NCI-H748 (cell line): ENCODE measurements at regions not wholly inside any gene's neighbourhood (a gene's known extent, or its start where the extent isn't known, plus 50 kb on each side); places are given as distances from the start of the nearest gene placed in this dataset.
"Not testable (repeated sequence)": the region's sequence is repeated elsewhere in the genome, so short reads cannot be mapped to it uniquely, and the experiment has no call there.

Experiments
- DNase-seq: peaks from one replicate; lab custom pipeline; 2025; ENCODE audit not compliant: unreplicated experiment; lab: John Stamatoyannopoulos, UW

DNA sequence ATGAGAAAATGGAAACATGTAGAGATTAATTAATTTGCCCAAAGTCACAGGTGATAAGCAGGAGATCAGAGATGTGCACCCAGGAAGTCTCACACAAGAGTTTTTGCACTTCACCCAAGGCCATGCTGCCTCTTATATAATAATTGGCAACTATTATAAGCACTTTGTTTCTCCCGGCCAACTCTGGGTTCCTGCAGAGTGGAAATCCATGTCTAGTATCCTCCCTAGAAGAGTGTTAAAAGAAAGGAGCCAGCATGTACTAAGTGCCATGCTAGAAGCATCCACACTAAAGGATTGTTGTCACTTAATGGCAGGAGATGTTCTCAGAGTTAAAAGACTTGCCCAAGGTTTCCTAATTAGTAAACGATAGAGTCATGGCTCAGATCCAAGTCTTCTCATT, 470.3 kb downstream of the OMA1 start:
- no peak for DNase-seq

DNA sequence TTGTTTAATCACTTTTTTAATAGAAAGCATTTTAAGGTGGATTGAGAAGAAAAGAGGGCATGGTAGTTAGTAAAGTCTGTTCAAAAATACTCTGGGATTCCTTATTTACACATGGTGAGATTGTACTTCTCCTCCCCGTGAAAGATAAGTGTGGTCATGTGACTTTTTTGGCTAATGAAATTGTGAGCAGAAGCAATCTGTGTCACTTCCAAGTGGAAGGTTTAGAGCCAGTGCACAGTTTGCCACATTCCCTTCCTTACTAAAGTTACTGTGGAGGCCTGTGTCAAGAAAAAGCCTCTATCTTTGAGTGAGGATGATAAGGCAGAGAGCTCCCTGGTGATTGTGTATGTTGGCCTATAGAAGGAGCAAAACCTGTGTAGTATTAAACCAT, 471.3 kb downstream of the OMA1 start:
- DNase-seq: no peak

DNA sequence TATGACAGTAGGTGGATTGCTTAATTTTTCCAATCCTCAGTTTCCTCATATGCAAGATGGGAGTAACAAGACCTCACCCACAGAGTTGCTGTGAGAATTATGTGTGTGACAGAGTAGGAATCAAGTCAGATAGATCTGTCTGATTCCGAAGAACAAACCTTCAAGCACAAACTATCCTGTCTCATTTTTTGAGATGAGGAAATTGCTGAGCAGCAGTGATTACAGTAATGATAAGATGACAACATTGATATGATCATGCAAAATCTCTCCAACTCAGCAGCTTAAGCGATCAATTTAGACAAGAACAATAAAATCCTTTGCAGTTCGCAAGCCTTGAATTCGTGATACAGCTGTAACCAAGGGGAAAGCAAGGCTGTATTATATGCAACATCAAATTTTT, 474.1 kb downstream of the OMA1 start:
- DNase-seq: no peak

DNA sequence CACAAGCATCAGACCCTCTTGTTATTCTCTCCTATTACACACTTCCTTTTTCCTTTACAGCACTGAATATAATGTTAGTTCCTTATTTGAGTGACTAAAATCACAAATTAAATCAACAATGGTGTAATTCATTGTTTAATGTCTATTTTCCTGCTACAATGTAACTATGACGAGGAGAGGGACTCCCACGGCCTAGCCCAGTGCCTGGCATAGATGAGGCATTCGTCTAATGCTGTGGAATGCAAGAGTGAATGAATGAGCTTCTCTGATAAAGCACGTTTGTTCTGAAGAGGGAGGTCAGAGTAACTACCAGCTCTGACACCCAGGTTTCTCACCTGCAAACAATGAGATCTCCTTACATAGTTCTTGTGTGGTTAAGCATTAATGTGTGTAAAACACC, 479.4 kb downstream of the OMA1 start:
- DNase-seq: no peak

DNA sequence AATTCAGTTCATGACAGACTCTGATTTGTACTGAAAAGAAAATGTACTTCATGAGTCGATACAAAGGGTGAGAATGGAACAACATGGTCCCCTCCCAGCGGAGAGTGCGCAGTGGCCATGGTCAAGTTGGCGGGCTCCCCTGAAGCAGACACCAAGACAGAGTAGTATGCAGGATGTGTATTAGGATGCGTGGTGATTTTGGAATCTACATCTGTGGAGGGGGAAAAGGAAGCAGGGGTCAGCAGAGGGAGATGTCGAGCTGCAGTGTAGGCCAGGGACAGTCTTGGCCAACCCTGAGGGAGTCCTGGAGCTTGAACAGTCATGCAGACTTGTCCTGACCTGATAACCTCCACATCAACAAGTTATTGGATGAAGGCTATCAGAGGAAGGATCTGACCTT, 481.0 kb downstream of the OMA1 start:
- DNase-seq: peak; percentile 32

DNA sequence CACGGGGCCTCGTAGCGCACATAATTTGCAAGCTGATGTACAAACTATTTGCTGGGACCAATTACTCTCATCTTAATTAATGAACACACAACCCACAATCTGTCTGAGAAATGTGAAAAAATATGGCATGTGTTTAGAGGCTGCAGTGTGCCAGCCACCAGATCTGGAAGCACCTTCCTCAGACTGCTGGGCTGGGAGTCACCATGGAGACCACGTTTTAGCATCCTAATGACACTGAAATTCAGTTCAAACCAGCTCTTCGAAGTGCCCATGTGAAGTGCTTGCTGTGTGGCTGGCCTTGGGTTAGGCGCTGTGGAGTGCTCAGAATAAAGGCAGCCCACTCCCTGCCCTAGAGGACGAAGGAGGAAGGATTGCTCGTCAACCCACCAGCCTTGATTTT, 482.4 kb downstream of the OMA1 start:
- peak; percentile 48 for DNase-seq

DNA sequence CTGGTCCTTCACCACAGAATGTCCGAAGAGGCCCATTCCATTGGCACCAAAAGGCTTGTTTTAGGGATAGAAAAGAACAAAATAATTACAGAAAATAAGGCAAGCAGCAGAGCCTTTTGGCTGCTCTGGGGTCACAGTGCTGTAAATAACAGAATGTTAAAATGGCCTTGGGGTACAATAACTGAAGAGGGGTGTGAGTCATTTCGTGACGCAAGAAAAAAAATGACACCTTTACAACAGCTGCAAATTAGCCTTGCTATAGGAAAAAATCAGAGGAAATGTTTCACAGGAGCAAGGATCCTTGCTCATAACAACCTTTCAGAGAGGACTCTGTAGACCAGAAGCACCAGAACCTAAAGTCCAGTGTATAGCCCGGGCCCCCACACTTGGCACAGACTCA, 483.4 kb downstream of the OMA1 start:
- no peak for DNase-seq

DNA sequence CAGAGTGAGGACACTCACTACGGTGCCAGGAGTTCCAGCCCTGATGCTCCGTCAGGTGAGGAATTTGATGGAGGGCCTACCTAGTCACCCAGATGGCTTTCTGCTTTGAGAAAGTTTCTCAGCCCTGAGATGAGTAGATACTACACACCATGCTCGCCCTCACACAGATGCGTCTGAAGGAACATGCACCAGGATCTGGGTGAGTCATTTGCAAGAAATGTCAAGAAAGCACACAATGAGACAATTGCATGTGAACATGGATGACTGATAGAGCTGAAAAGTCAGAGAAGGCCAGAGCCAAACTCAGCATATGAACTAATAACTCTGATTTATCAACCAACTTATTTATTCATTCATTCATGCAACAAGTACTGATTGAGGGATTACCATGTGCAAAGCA, 483.9 kb downstream of the OMA1 start:
- no peak for DNase-seq

DNA sequence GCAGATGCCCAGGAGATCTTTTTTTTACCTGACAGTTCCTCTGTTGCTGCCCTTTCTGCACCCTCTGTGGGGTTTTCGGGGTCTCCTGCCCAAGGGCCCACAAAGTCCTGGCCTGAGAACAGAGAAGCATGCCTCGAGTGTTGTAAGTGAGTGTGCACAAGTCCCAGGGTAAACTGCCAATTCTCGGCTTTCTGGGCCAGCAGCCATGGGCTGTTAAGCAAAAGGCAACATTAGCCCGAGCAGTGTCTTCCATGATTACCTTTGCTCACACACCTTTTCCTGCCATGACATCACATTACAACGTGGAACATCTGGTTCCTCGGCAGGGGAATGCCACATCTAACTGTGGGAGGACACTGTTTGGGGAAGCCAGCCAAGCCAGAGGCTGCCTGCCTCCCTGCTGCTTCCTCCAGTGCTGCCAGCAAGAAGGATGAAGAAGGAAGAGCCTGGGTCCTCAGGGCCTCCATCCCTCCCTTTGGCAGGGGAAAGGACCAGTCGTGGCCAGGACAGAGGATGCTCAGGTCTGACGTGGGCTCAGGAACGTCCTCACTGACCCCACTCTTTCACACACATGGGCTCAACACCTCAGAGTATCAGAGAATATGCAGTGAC, 485.9 kb downstream of the OMA1 start:
- no peak for DNase-seq

DNA sequence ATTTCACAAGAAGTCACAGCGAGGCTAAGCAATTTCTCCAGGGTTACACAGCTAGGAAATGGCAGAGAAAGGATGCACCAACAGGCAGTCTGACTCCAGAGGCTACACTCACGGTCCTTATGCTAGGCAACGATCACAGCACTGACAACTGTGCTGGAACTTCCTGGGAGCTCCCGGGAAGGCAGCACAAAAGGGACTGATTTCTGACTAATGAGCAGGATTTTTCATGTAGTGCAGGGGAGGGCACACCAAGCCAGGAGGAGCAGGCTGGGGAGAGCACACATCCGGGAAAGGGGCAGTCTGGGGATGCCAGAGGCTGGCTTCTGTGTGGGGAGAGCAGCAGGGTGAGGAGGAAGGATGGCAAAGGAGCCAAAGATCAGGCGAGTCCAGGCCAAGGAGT, 486.7 kb downstream of the OMA1 start:
- DNase-seq: no peak

DNA sequence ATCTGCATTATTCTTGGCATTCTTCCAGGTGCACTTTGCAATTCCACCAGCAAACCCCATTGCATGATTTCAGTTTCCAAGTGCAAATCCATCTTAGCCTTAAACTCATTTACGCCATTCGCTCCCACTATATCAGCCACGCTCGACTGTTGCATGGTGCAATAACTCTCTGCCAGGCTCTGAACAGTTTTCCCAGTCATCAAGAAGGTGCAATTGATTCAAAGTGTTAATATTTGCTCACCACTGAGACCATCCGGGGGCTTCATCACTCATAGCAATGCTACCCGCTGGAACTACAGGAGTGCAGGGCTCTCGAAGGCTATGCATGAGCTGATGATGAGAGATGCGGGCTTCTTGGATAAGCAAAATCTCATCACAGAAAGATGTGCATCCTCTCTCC, 488.2 kb downstream of the OMA1 start:
- DNase-seq: peak; percentile 19

DNA sequence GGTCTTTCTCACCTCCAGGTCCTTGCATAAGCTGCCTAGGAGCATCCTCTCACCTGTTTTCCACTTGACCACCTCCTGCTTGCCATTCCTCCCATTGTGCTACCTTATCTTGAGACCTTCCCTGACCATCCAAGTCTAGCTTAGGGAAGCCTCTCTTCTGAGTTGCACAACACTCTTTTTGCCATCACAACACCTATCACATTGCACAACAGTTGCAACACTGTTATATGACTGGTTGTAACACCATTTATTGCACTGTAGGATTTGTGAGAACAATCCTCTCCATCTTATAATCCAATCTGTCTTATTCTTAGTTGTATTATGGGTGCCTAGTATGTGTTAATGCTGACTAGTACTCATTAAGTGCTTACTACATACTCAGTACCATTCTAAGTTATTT, 488.7 kb downstream of the OMA1 start:
- no peak for DNase-seq

DNA sequence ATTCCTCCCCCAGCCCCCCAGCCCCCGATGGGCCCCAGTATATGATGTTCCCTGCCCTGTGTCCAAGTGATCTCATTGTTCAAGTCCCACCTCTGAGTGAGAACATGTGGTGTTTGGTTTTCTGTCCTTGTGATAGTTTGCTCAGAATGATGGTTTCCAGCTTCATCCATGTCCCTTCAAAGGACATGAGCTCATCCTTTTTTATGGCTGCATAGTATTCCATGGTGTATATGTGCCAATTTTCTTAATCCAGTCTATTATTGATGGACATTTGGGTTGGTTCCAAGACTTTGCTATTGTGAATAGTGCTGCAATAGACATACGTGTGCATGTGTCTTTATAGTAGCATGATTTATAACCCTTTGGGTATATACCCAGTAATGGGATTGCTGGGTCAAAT, 495.3 kb downstream of the OMA1 start:
- DNase-seq: not testable (repeated sequence)

DNA sequence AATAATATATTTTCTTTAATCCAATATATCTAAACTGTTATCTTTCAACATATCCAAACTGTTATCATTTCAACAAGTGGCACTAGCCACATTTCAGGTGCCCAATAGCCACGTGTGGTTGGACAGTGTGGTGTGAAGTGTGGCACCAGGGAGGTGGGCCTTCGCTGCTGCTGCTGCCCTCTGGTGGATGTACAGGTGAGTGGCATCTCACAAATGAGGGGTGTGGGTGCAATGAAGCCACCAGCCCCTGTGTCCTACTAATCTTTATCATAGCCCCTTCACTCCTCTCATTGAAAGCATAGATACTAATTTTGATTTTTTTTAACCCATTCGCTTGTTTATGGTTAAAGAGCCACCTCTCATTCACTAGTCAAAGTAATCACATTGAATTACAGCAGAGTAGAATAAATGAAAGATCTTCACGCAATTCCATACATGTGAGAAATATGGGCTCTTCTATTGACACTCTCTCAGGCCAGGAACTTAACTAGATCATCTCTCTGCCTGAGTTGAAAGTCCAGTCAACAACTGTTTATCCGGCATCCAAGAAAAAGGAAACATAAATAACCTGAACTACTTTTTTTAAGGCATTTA, 499.2 kb downstream of the OMA1 start:
- DNase-seq: peak; percentile 54

DNA sequence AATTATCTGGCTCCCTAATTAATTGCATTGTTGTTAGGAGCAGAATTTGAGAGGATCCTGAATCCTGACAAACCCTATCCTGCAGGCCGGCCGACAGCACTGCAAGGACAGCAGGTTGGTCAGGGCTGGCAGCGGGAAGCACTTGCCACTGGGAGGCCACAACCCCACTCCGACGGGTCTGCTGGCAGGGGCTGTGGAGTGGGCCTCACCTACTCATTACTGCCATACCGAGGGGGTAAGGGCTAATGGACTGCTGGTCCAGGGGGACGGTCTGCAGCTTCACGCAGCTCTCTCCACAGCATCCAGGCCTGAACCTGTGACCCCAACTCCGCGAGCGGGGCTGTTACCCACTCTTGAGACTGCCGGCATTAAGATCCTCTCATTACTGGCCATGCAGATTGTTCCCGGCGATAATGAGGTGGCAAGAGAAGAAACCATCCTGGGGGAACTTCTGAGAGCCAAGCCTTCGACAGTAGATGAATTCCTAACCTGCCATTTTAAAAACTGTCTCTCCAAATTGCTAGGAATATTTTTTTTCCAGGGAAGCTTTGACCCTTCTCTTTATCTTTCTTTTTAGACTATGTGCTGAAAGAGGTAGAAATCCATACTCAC, 501.3 kb downstream of the OMA1 start:
- no peak for DNase-seq

DNA sequence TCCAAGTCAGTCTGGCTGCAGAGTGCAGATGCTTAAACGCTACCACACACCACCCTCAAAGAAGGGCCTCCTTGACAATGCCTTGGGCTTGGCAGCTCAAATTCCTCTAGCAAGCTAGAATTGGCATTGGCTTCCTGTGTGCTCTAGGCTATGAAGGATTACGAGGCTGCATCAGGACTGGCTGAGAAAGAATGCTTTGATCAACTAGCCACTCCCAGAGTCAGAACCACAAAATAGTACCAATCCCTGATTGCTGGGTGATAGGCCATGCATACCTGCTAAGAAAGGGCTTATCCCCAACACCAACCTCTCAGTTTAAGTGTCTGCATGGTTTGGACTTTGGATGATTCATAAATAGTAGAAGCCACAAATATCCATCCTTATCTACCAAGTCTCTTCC, 504.9 kb downstream of the OMA1 start:
- DNase-seq: no peak

DNA sequence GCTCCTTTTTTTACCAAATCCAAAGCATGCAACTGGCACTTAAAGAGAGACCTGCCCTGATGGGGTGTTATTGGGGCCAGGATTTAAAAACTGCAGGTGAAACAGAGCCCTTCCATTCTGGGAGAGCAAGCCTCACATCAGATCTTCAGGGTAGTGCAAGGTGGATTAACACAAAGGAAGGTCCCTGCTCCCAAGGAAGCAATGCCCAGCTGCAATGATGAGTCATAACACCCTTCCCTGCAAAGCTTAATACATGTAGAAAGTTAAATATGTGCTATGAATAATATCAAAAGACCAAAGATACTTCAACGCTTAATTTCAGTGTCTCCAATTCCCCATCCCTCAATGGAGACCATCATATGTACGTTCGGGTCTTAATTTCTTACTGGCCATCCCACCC, 508.0 kb downstream of the OMA1 start:
- no peak for DNase-seq

DNA sequence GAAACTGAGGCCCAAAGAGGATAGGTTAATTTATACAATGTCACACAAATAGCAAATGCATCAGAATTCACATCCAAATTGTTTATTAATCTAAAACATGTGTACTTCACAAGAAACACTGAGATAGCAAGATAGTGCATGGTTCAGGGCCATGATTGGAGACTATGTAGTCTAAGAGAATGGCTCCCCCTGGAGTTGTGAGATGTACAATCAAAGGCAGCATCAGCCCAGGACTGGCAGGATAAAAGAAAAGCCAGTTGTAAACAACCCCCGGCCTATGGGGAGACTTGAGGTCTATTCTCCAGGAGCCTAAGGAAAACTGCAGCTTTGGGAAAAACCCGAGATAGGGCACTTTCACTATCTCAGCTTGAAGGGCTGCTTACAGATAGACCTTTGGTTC, 511.0 kb downstream of the OMA1 start:
- DNase-seq: peak; percentile 45

DNA sequence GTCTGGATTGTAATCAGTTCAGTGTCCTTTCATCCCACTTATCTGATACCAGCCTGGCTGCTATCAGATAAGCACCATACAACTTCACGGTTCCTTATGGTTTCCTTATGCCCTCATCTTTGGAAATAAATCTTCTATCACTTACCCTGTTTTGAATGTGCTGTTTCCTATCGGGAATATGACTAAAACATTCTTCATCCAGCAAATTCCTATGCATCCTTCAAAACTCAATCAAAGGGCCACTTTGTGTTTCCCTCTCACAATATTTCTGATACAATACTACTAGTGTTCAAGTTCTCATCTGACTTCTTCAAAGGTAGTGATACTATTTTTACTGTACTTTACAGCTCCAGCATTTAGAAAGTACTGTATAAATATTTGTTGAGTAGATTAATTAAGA, 513.2 kb downstream of the OMA1 start:
- no peak for DNase-seq

DNA sequence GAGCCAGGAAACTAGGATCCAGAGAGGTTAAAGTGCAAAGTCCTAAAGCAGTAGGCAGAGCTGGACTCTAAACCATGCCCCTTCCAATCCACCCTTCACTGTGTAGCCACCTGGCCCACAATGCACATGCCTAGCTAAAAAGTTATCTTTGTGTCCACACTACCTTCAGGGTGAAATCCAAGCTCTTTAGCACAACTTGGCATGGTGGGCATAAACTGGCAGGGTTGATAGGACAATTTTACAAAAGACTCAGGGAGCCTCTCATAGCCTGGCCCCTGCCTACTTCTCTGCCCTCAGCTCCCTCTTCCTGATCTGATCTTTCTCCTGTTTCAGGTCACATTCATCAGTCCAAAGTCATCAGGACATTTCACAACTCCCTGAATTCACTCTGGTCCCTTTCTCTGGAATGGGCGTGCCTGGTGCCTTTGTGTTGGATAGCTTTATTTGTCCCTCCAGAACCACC, 513.9 kb downstream of the OMA1 start:
- no peak for DNase-seq

DNA sequence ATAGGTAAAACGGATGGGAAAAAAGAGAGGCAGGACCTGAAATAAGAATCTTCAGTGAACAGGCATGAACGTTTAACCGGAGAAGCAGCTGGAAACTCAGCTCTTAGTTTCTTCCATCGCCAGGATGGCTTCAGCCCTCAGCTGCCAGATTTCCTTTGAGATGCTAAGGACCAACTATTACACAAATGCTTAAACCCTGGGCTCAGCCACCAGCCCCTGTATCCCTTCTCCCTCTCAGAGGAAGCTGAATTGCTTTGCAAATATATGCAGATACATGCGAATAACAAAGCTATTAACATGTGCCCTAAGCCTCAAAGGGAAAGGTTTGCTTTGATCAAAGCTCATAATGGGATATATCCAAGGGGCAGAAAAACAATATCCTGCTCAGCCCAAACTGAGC, 515.1 kb downstream of the OMA1 start:
- DNase-seq: no peak

DNA sequence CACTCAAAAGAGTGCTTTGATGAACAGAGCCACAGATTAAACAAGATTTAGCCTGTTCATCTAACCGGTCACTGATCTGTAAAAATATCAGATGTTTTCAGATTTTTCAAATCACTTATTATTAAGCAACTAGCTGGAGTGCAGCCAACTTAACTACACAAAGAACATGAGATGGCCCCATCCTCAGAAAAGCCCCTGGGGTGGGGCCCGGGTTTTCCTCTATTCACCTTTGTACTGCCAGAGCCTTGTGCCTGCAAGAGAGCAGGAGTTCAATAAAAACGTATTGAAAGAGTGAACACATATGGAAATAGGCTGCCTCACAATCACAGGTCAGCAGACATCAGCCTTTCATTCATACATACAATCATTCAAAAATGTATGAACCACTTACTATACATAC, 516.1 kb downstream of the OMA1 start:
- DNase-seq: peak; percentile 18

DNA sequence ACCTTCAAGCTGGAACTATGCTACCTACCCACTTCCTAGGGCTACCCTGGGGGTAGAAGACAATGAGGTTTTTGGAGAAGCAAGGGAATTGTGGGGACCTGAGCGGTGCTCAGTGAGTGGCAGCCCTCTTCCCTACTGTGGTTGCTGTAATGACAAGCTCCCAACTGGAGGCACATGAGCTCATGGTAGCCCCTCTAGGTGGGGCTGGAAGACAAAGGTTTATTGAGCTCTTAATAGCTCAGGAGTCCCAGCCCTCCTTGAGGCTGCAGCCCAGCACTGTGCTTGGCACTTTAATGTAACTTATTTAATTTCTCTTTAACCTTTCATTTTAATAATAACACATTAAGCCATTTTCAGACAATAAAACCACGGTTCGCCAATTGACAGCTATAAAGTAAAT, 528.9 kb downstream of the OMA1 start:
- no peak for DNase-seq
